A549 (cell line): ENCODE measurements at regions not wholly inside any gene's neighbourhood (a gene's known extent, or its start where the extent isn't known, plus 50 kb on each side); places are given as distances from the start of the nearest gene placed in this dataset.

ENCODE experiments used
- ATAC-seq, 2 experiments: fragments of 200-7000 bp in 1 of 2; fragments of >200 bp in 1 of 2; cut with Nextera tagmentation in 1 of 2; cut with Tn5 transposase in 1 of 2; 3 replicates each; pipeline versions ENCODE4 v1.8.0 to v1.9.1; 2018 to 2020; ENCODE audit warnings: mild to moderate bottlenecking in 1 of 2, moderate library complexity in 1 of 2
- CTCF ChIA-PET: fragments of 300-600 bp; sonication (Branson Sonifier 250); formaldehyde crosslinking; extraction: SDS; loops from one replicate; lab custom pipeline; 2021; ENCODE audit warnings: antibody characterized with exemption, inconsistent platforms; lab: Yijun Ruan, JAX
- POLR2A ChIA-PET: fragments of 350-600 bp; formaldehyde crosslinking; extraction: SDS; loops from one replicate; lab custom pipeline; 2021; ENCODE audit warnings: antibody characterized with exemption, inconsistent platforms; lab: Yijun Ruan, JAX
- DNase-seq, 2 experiments: peaks; one replicate each; pipeline versions ENCODE4 v3.0.0 to v3.0.0-alpha.2; 2011 to 2016; ENCODE audit warnings: low read depth in 1 of 2, low spot score in 1 of 2
- FAIRE-seq: peaks from 2 replicates; lab custom pipeline; 2011; peaks lifted over from hg19 to GRCh38; lab: Jason Lieb, UNC
- H3K27ac ChIP-seq, 2 experiments: fragments of >200 bp; sonication (Bioruptor Twin); formaldehyde crosslinking; 3 replicates each; pipeline ENCODE4 v1.5.1; 2016 to 2017
- H3K4me1 ChIP-seq: fragments of >200 bp; sonication (Bioruptor Twin); formaldehyde crosslinking; 3 replicates; pipeline ENCODE4 v1.6.1; 2016
- H3K4me2 ChIP-seq: fragments of >200 bp; sonication (Bioruptor Twin); formaldehyde crosslinking; 3 replicates; pipeline ENCODE4 v1.6.1; 2016
- H3K4me3 ChIP-seq: fragments of >200 bp; sonication (Bioruptor Twin); formaldehyde crosslinking; 3 replicates; pipeline ENCODE4 v1.5.1; 2016
- H3K9me3 ChIP-seq: fragments of >200 bp; sonication (Bioruptor Twin); formaldehyde crosslinking; 3 replicates; pipeline ENCODE4 v1.6.1; 2016
- CBX2 ChIP-seq: fragments of 200-600 bp; sonication (generic); IDR thresholded peaks from 2 replicates; pipeline ENCODE4 v1.6.1; 2016; ENCODE audit warnings: low read depth, mild to moderate bottlenecking, borderline replicate concordance
- CEBPB ChIP-seq, 2 experiments: fragments of >200 bp in 1 of 2; sonication (Bioruptor Twin) in 1 of 2; formaldehyde crosslinking in 1 of 2; IDR thresholded peaks; 2 replicates each; pipeline ENCODE4 v1.6.1; 2012 to 2016
- CHD4 ChIP-seq: fragments of 200-600 bp; sonication (generic); IDR thresholded peaks from 2 replicates; pipeline ENCODE4 v1.6.1; 2016; ENCODE audit warnings: antibody characterized with exemption, mild to moderate bottlenecking, borderline replicate concordance
- E2F6 ChIP-seq: IDR thresholded peaks from 2 replicates; pipeline ENCODE4 v1.6.1; 2012; ENCODE audit warnings: low read depth, borderline replicate concordance
- EHF ChIP-seq: fragments of 250-450 bp; sonication (Bioruptor Pico); IDR thresholded peaks from 2 replicates; pipeline ENCODE4 v1.5.0; 2020; ENCODE audit warnings: mild to moderate bottlenecking
- EHMT2 ChIP-seq: fragments of 200-600 bp; sonication (generic); IDR thresholded peaks from 2 replicates; pipeline ENCODE4 v1.6.1; 2016; ENCODE audit warnings: antibody characterized with exemption, low read depth, mild to moderate bottlenecking, moderate library complexity
- ESRRA ChIP-seq: fragments of 150-350 bp; IDR thresholded peaks from 2 replicates; pipeline ENCODE4 v1.6.1; 2014; ENCODE audit warnings: mild to moderate bottlenecking, low read length, borderline replicate concordance
- HEYL ChIP-seq: fragments of 250-450 bp; sonication (Bioruptor Pico); IDR thresholded peaks from 2 replicates; pipeline ENCODE4 v1.8.0; 2021; ENCODE audit warnings: mild to moderate bottlenecking, moderate library complexity
- HMGXB4 ChIP-seq: fragments of 250-450 bp; sonication (Bioruptor Pico); IDR thresholded peaks from 2 replicates; pipeline ENCODE4 v1.5.0; 2021; ENCODE audit warnings: mild to moderate bottlenecking, moderate library complexity, borderline replicate concordance
- HOXA7 ChIP-seq: fragments of 250-450 bp; sonication (Bioruptor Pico); IDR thresholded peaks from 2 replicates; pipeline ENCODE4 v1.5.0; 2020; ENCODE audit warnings: mild to moderate bottlenecking, moderate library complexity
- HOXB13 ChIP-seq: fragments of 250-450 bp; sonication (Bioruptor Pico); IDR thresholded peaks from 2 replicates; pipeline ENCODE4 v1.5.0; 2020; ENCODE audit warnings: low read depth, mild to moderate bottlenecking, moderate library complexity
- HOXB5 ChIP-seq: fragments of 250-450 bp; sonication (Bioruptor Pico); IDR thresholded peaks from 2 replicates; pipeline ENCODE4 v1.5.0; 2020; ENCODE audit warnings: mild to moderate bottlenecking, moderate library complexity
- KDM5A ChIP-seq: fragments of 200-600 bp; sonication (generic); IDR thresholded peaks from 2 replicates; pipeline ENCODE4 v1.6.1; 2016; ENCODE audit warnings: antibody characterized with exemption, mild to moderate bottlenecking
- MAFK ChIP-seq: fragments of 450-650 bp; IDR thresholded peaks from 2 replicates; pipeline ENCODE4 v1.6.1; 2014; ENCODE audit not compliant: partially characterized antibody
- NFE2L2 ChIP-seq: fragments of 150-350 bp; conservative IDR thresholded peaks from 2 replicates; pipeline ENCODE4 v1.6.1; 2014; ENCODE audit warnings: low read length
- PBX3 ChIP-seq: IDR thresholded peaks from 2 replicates; pipeline ENCODE4 v1.6.1; 2012
- PHF8 ChIP-seq: fragments of 200-600 bp; sonication (generic); IDR thresholded peaks from 2 replicates; pipeline ENCODE4 v1.6.1; 2016; ENCODE audit warnings: low read depth, mild to moderate bottlenecking, antibody characterized with exemption, moderate library complexity, borderline replicate concordance
- POLR2A ChIP-seq: IDR thresholded peaks from 2 replicates; pipeline ENCODE4 v1.6.1; 2012; ENCODE audit warnings: mild to moderate bottlenecking, low read length
- RAD21 ChIP-seq, 2 experiments: fragments of >200 bp in 1 of 2; sonication (Bioruptor Twin) in 1 of 2; formaldehyde crosslinking in 1 of 2; IDR thresholded peaks in 1 of 2; conservative IDR thresholded peaks in 1 of 2; 2 replicates in 1 of 2; 3 replicates in 1 of 2; pipeline ENCODE4 v1.6.1; 2012 to 2018; ENCODE audit warnings: inconsistent platforms in 1 of 2
- REST ChIP-seq: fragments of 200-600 bp; sonication (generic); IDR thresholded peaks from 2 replicates; pipeline ENCODE4 v1.6.1; 2016; ENCODE audit warnings: antibody characterized with exemption, mild to moderate bottlenecking, moderate library complexity
- RFX5 ChIP-seq: fragments of 450-650 bp; IDR thresholded peaks from 2 replicates; pipeline ENCODE4 v1.7.1; 2014; ENCODE audit warnings: antibody characterized with exemption, mild to moderate bottlenecking, moderate library complexity
- USF2 ChIP-seq: fragments of 450-650 bp; IDR thresholded peaks from 2 replicates; pipeline ENCODE4 v1.6.1; 2014; ENCODE audit warnings: antibody characterized with exemption
- ZFP36 ChIP-seq: fragments of 450-650 bp; IDR thresholded peaks from 2 replicates; pipeline ENCODE4 v1.6.1; 2014; ENCODE audit warnings: borderline replicate concordance; ENCODE audit not compliant: partially characterized antibody
- ZNF302 ChIP-seq: fragments of 250-450 bp; sonication (Bioruptor Pico); IDR thresholded peaks from 2 replicates; pipeline ENCODE4 v1.9.0; 2021; ENCODE audit warnings: inconsistent platforms, mild to moderate bottlenecking, moderate library complexity
- ZSCAN20 ChIP-seq: fragments of 250-450 bp; sonication (Bioruptor Pico); IDR thresholded peaks from 2 replicates; pipeline ENCODE4 v1.8.0; 2022; ENCODE audit warnings: mild to moderate bottlenecking, moderate library complexity
- WGBS: methylation state at CpG from one replicate; pipeline ENCODE4 v1.1.6; 2017; ENCODE audit errors: missing lambda C conversion rate; 5-methylcytosine and 5-hydroxymethylcytosine counted together

- no peak for TF ChIP-seq PBX3
- TF ChIP-seq NFE2L2: no peak
- TF ChIP-seq HOXA7 (CRISPR knock-in tag): no peak
- no peak for TF ChIP-seq HEYL (CRISPR knock-in tag)
- no peak for TF ChIP-seq KDM5A
- no peak for TF ChIP-seq CHD4
Observed at GRCh38 chr11:88415495-88415894, 78.0 kb upstream of the CTSC start (continued).

GRCh38 chr11:88414981-88415413 lies 77.5 kb upstream of the CTSC start:
- H3K27ac ChIP-seq: no peak overlapping the region
- no peaks in the 10 kb centered on the region for H3K9me3 ChIP-seq
- TF ChIP-seq MAFK (no peak), USF2 (no peak), CHD4 (no peak), CBX2 (no peak), RFX5 (no peak), ESRRA (no peak), NFE2L2 (no peak), ZFP36 (no peak), RAD21 (conservative IDR thresholded peaks at IDR 0.05 in 1 of 2, IDR thresholded peaks at IDR 0.05 in 1 of 2) (no peak), ZNF302 (CRISPR knock-in tag) (no peak), EHMT2 (no peak), ZSCAN20 (CRISPR knock-in tag) (no peak), PHF8 (no peak)
- H3K4me2 ChIP-seq: no peak overlapping the region
- H3K4me3 ChIP-seq: no peak overlapping the region
- POLR2A ChIA-PET: no interaction called here
- CTCF ChIA-PET: no interaction called here
- FAIRE-seq: no peak
- no peak for ATAC-seq
- 62% methylated on average over 3 of the region's 3 CpGs for WGBS
- DNase-seq: no peak
- H3K4me1 ChIP-seq: no peaks in the 10 kb centered on the region

GRCh38 chr11:88414385-88414861 lies 76.9 kb upstream of the CTSC start:
- H3K4me3 ChIP-seq: no peak overlapping the region
- DNase-seq (no peak), FAIRE-seq (no peak), ATAC-seq (no peak)
- H3K27ac ChIP-seq: no peak overlapping the region
- CTCF ChIA-PET: no interaction called here
- H3K9me3 ChIP-seq: no peaks in the 10 kb centered on the region
- no peak overlapping the region for H3K4me2 ChIP-seq
- POLR2A ChIA-PET: no interaction called here
- 43% methylated on average over 5 of the region's 5 CpGs for WGBS
- H3K4me1 ChIP-seq: no peaks in the 10 kb centered on the region
- TF ChIP-seq POLR2A: no peak
- TF ChIP-seq EHF (CRISPR knock-in tag): no peak
- TF ChIP-seq HMGXB4 (CRISPR knock-in tag): no peak
- no peak for TF ChIP-seq CHD4
- TF ChIP-seq RFX5: no peak
- TF ChIP-seq E2F6: no peak
- TF ChIP-seq REST: no peak
- no peak for TF ChIP-seq ZSCAN20 (CRISPR knock-in tag)
- TF ChIP-seq HOXB5 (CRISPR knock-in tag): no peak
- TF ChIP-seq ZNF302 (CRISPR knock-in tag): no peak
- no peak for TF ChIP-seq USF2
- TF ChIP-seq CEBPB (IDR thresholded peaks at IDR 0.05): no peak
- no peak for TF ChIP-seq PHF8
- no peak for TF ChIP-seq EHMT2
- TF ChIP-seq HOXB13 (CRISPR knock-in tag): no peak
